ENCODE measurements at regions not wholly inside any gene's neighbourhood (a gene's known extent, or its start where the extent isn't known, plus 50 kb on each side); places are given as distances from the start of the nearest gene placed in this dataset.
"Not testable (repeated sequence)": the region's sequence is repeated elsewhere in the genome, so short reads cannot be mapped to it uniquely, and the experiment has no call there.

- TF ChIP-seq JUND (IDR thresholded peaks at IDR 0.05; ENCODE audit: low read depth), result no peak
- no peak for DNase-seq (ENCODE audit: low read depth in 1 of 2, low spot score in 1 of 2)
- in situ Hi-C loops (cut with HindIII; ENCODE audit: low pct_unique_long_range_greater_than_20kb, low sequenced_read_pairs), result no loop called here
Measured at GRCh38 chr2:744088-744487, 66.9 kb upstream of the TMEM18 start.

- TF ChIP-seq JUND (IDR thresholded peaks at IDR 0.05; ENCODE audit: low read depth), result no peak
- in situ Hi-C loops (cut with HindIII; ENCODE audit: low pct_unique_long_range_greater_than_20kb, low sequenced_read_pairs), result no loop called here
- no peak for DNase-seq (ENCODE audit: low read depth in 1 of 2, low spot score in 1 of 2)
Measured at GRCh38 chr2:742221-742620, 65.0 kb upstream of the TMEM18 start.

DNA sequence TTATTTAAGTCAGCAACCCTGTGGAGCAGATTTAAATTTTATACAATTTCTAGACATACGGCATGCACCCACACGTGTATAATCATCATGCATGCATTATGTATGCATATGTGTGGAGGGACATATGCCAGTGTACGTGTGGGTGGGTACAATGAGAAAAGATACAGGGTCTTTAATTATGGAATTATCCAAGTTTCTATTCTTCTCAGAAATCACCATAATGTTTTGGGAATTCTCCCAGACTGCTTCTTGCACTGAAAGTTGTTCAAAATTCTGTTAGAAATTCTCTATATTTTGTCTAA lies 63.9 kb upstream of the TMEM18 start:
- no peak for TF ChIP-seq JUND (IDR thresholded peaks at IDR 0.05; ENCODE audit: low read depth)
- in situ Hi-C loops (cut with HindIII; ENCODE audit: low pct_unique_long_range_greater_than_20kb, low sequenced_read_pairs), result no loop called here
- no peak for DNase-seq (ENCODE audit: low read depth in 1 of 2, low spot score in 1 of 2)

- in situ Hi-C loops (cut with HindIII; ENCODE audit: low pct_unique_long_range_greater_than_20kb, low sequenced_read_pairs), result not testable (repeated sequence)
- peak; percentile 16 to 95 for DNase-seq (ENCODE audit: low read depth in 1 of 2, low spot score in 1 of 2)
Measured at GRCh38 chr2:740322-741194, 63.4 kb upstream of the TMEM18 start.

DNA sequence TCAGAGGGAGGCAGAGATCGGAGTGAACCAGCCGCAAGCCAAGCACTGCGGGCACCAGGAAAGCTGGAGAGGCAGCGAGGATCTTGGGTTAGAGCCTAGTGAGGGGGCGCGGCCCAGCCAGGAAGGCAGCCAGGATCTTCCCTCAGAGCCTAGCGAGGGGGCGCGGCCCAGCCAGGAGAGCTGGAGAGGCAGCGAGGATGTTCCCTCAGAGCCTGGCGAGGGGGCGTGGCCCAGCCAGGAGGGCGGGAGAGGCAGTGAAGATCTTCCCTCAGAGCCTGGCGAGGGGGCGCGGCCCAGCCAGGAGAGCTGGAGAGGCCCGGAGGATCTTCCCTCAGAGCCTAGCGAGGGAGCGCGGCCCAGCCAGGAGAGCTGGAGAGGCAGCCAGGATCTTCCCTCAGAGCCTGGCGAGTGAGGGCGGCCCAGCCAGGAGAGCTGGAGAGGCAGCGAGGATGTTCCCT lies 62.7 kb upstream of the TMEM18 start:
- peak in 1 of 2 experiments; percentile 81 for DNase-seq (ENCODE audit: low read depth in 1 of 2, low spot score in 1 of 2)

DNA sequence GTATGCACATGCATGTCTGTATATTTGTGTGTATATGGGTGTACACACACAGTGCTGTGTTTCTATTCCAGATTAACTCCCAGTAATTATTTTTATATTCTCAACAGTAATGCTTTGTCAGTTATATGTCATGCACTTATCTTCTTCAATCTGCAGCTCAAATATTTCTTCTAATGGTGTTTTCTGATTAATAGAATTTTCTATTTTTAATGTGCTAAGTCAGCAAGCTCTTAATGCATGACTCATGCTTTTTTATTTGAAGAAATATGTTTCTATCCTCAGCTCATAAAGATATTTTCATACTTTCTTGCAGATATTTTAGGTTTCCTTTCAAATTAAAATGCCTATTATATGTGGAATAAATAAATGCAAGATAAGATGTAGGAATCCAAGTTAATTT lies 59.7 kb upstream of the TMEM18 start:
- in situ Hi-C loops (cut with HindIII; ENCODE audit: low pct_unique_long_range_greater_than_20kb, low sequenced_read_pairs), result no loop called here
- no peak for DNase-seq (ENCODE audit: low read depth in 1 of 2, low spot score in 1 of 2)
- no peak for TF ChIP-seq JUND (IDR thresholded peaks at IDR 0.05; ENCODE audit: low read depth)

More for the DNA sequence above, 62.7 kb upstream of the TMEM18 start:
- in situ Hi-C loops (cut with HindIII; ENCODE audit: low pct_unique_long_range_greater_than_20kb, low sequenced_read_pairs), result not testable (repeated sequence)

DNA sequence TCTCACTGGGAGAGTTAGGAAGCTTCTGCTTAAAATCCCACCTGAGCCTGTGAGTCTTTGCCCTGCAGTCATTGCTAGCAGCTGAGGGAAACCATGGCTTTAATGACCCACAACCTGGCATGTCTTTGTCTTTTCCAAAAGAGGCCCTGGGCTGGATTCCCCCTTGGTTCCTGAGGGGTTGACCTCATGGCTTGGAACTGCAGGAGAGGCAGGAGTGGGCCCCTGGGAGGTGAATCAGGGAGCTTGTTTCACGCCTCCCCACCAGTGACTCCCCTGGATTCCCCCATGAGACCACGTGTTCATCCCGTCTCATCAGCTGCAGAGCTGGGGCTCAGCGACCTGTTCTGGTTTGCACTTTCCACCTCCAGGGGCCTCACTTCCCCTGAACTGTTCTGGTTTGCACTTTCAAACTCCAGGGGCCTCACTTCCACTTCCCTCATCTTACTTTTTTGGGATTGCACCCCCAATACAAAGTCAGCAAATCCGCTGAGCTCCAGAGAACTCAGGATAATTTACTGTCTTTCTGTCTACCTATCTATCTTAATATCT lies 58.5 kb upstream of the TMEM18 start:
- TF ChIP-seq JUND (IDR thresholded peaks at IDR 0.05; ENCODE audit: low read depth), result no peak
- in situ Hi-C loops (cut with HindIII; ENCODE audit: low pct_unique_long_range_greater_than_20kb, low sequenced_read_pairs), result no loop called here
- DNase-seq (ENCODE audit: low read depth in 1 of 2, low spot score in 1 of 2), result no peak

DNA sequence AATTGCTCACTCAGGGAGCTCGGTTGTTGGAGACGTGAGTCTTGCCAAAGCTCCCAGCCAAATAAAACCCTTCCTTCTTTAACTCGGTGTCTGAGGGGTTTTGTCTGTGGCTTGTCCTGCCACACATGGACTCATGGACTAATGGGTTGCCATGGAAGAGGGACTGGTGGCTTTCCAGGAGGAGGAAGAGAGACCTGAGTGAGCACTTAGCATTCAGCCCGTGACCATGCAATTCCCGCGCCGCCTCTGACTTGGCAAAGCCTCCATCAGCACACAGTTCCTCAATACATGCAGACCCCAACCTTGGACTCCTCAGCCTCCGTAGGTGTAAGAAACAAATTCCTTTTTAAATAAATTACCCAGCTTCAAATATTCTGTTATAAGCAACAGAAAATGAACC lies 57.3 kb upstream of the TMEM18 start:
- in situ Hi-C loops (cut with HindIII; ENCODE audit: low pct_unique_long_range_greater_than_20kb, low sequenced_read_pairs), result no loop called here
- no peak for TF ChIP-seq JUND (IDR thresholded peaks at IDR 0.05; ENCODE audit: low read depth)
- DNase-seq (ENCODE audit: low read depth in 1 of 2, low spot score in 1 of 2), result no peak

DNA sequence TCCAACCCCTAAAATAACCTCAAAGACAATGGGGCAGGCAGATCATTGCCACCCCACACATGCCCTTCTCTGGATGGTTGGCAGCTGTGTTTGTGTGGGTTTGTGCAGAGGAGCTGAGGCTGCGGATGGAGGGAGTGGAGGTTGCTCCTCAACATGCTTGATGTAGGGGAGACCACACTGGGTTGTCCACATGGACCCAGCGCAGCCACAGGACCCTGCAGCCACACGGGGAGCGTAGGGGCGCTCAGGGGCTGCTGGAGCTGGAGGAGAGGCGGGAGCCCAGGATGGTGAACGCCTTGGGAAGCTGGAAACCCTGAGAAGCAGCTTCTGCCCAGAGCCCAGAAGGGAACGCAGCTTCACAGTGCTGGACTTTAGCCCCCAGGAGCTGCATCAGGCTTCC lies 56.3 kb upstream of the TMEM18 start:
- no peak for TF ChIP-seq JUND (IDR thresholded peaks at IDR 0.05; ENCODE audit: low read depth)
- in situ Hi-C loops (cut with HindIII; ENCODE audit: low pct_unique_long_range_greater_than_20kb, low sequenced_read_pairs), result no loop called here
- no peak for DNase-seq (ENCODE audit: low read depth in 1 of 2, low spot score in 1 of 2)

DNA sequence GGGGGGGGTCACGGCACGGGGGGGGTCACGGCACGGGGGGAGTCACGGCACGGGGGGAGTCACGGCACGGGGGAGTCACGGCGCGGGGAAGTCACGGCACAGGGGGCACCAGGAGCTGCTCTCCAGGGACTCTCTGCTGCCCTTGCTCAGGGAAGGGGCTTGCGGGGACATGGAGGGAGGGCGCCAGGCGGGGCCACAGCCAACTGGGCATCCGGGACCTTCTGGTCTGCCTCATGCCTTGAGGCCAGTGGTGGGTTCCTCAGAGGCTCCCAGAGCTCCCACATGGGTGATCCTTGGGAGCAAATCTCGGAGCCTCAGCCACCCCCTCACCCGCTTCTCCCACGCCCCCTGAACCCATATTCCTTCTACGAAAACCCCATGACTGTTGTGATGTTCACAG lies 55.8 kb upstream of the TMEM18 start:
- TF ChIP-seq JUND (IDR thresholded peaks at IDR 0.05; ENCODE audit: low read depth), result no peak
- in situ Hi-C loops (cut with HindIII; ENCODE audit: low pct_unique_long_range_greater_than_20kb, low sequenced_read_pairs), result no loop called here
- DNase-seq (ENCODE audit: low read depth in 1 of 2, low spot score in 1 of 2), result no peak

DNA sequence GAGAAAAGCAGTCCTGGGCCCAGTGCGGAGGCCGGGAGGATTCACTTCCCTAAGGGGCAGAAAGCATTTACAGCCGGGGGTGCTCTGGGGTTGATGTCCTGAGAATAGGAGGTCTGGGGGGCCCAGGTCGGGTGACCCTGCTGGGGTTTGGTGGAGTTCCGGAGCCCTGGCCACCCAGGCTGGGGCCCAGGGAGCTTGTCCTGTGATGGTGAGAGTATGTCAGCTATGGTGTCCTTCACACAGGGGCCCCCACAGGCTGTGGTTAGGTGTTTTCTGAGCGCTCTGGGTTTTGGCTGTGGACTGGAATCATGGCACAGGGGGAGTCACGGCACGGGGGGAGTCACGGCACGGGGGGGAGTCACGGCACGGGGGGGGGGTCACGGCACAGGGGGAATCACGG lies 54.5 kb upstream of the TMEM18 start:
- TF ChIP-seq JUND (IDR thresholded peaks at IDR 0.05; ENCODE audit: low read depth), result no peak
- DNase-seq (ENCODE audit: low read depth in 1 of 2, low spot score in 1 of 2), result no peak
- in situ Hi-C loops (cut with HindIII; ENCODE audit: low pct_unique_long_range_greater_than_20kb, low sequenced_read_pairs), result no loop called here

DNA sequence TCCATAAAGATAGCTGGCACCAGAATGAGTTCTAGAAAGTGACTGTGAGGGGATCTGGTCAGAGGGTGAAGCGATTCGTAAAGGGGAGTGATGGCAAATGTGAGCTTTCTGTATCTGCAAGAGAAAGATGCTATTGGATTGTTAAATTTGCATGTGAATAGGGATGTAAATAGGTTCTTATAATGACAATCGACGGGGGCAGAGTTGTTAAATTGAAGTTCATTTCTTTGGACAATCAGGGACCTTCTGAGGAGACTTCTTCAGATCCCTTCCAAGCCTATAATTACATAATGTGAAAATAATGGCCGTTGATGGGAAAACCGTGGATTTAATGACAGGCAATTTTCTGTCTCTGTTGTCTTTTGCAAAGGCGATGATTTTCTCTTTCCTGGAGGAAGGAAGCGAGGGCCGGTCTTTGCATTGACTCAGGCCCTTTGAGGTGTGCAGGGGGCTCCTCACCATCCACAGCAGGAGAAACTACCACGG lies 52.2 kb upstream of the TMEM18 start:
- TF ChIP-seq JUND (IDR thresholded peaks at IDR 0.05; ENCODE audit: low read depth), result no peak
- in situ Hi-C loops (cut with HindIII; ENCODE audit: low pct_unique_long_range_greater_than_20kb, low sequenced_read_pairs), result no loop called here
- DNase-seq (ENCODE audit: low read depth in 1 of 2, low spot score in 1 of 2), result no peak

GRCh38 chr2:728165-728564 lies 51.0 kb upstream of the TMEM18 start:
- no peak for DNase-seq (ENCODE audit: low read depth in 1 of 2, low spot score in 1 of 2)
- in situ Hi-C loops (cut with HindIII; ENCODE audit: low pct_unique_long_range_greater_than_20kb, low sequenced_read_pairs), result no loop called here
- TF ChIP-seq JUND (IDR thresholded peaks at IDR 0.05; ENCODE audit: low read depth), result no peak

DNA sequence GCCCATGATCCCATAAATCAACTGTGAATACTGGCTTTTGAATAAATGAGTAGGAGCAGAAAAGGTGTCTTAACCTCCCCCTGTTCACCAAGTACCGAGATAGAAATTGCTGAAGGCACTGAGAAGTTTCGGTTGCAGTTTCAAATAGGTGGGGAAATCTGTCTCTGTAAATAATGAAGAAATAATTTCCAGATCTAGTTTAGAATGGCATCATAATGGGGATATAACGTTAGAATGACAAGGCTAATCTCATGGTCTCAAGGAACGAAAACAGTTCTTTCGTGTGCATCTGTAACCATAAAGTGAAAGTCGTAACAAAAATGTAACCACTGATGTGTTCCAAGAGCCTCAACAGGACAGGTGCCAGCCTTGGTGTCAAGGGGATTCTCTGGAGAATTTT lies 49.9 kb upstream of the TMEM18 start:
- DNase-seq (ENCODE audit: low read depth in 1 of 2, low spot score in 1 of 2), result no peak
- TF ChIP-seq JUND (IDR thresholded peaks at IDR 0.05; ENCODE audit: low read depth), result no peak
- in situ Hi-C loops (cut with HindIII; ENCODE audit: low pct_unique_long_range_greater_than_20kb, low sequenced_read_pairs), result no loop called here

Measured in T47D (cell line).